KOPT-K1 (cell line): ENCODE measurements at regions not wholly inside any gene's neighbourhood (a gene's known extent, or its start where the extent isn't known, plus 50 kb on each side); places are given as distances from the start of the nearest gene placed in this dataset.
"Not testable (repeated sequence)": the region's sequence is repeated elsewhere in the genome, so short reads cannot be mapped to it uniquely, and the experiment has no call there.

ENCODE experiments used
- H3K27ac ChIP-seq: fragments of 200-600 bp; sonication (generic); 2 replicates; pipeline ENCODE4 v1.5.1; 2016; ENCODE audit warnings: antibody characterized with exemption, mild to moderate bottlenecking, low read depth, low read length; ENCODE audit not compliant: poor library complexity, severe bottlenecking
- H3K36me3 ChIP-seq: fragments of 200-600 bp; sonication (generic); 2 replicates; pipeline ENCODE4 v1.5.1; 2017; ENCODE audit warnings: antibody characterized with exemption, mild to moderate bottlenecking, low read length, moderate library complexity; ENCODE audit not compliant: insufficient read depth
- H3K9me3 ChIP-seq: fragments of 200-600 bp; sonication (generic); 2 replicates; pipeline ENCODE4 v1.5.1; 2017; ENCODE audit warnings: antibody characterized with exemption, low read length, mild to moderate bottlenecking; ENCODE audit not compliant: insufficient read depth, poor library complexity, severe bottlenecking

- H3K36me3 ChIP-seq, H3K9me3 ChIP-seq, H3K27ac ChIP-seq: not testable (repeated sequence)
Measured at GRCh38 chr1:2851918-2852317, 50.4 kb upstream of the TTC34 start.

- H3K36me3 ChIP-seq: no peaks in the 10 kb centered on the region
- H3K9me3 ChIP-seq: no peaks in the 10 kb centered on the region
- no peak overlapping the region for H3K27ac ChIP-seq
Measured at GRCh38 chr1:2853711-2854110, 52.2 kb upstream of the TTC34 start.

- Histone ChIP-seq H3K36me3 (no peaks in the 10 kb centered on the region), H3K27ac (no peak overlapping the region), H3K9me3 (no peaks in the 10 kb centered on the region)
Measured at GRCh38 chr1:2854151-2854550, 52.7 kb upstream of the TTC34 start.

GRCh38 chr1:2854611-2855010 is 53.1 kb upstream of the TTC34 start:
- no peaks in the 10 kb centered on the region for H3K9me3 ChIP-seq
- H3K27ac ChIP-seq: no peak overlapping the region
- H3K36me3 ChIP-seq: no peaks in the 10 kb centered on the region

GRCh38 chr1:2855206-2856065 is 53.9 kb upstream of the TTC34 start:
- H3K36me3 ChIP-seq: no peaks in the 10 kb centered on the region
- H3K27ac ChIP-seq: no peak overlapping the region
- no peaks in the 10 kb centered on the region for H3K9me3 ChIP-seq

GRCh38 chr1:2856066-2856390 is 54.5 kb upstream of the TTC34 start:
- H3K27ac ChIP-seq: no peak overlapping the region
- no peaks in the 10 kb centered on the region for H3K9me3 ChIP-seq
- H3K36me3 ChIP-seq: no peaks in the 10 kb centered on the region

- no peaks in the 10 kb centered on the region for H3K36me3 ChIP-seq
- no peaks in the 10 kb centered on the region for H3K9me3 ChIP-seq
- H3K27ac ChIP-seq: no peak overlapping the region
Measured at GRCh38 chr1:2856676-2857375, 55.3 kb upstream of the TTC34 start.

GRCh38 chr1:2857521-2857920 is 56.0 kb upstream of the TTC34 start:
- Histone ChIP-seq H3K9me3 (no peaks in the 10 kb centered on the region), H3K36me3 (no peaks in the 10 kb centered on the region), H3K27ac (no peak overlapping the region)

GRCh38 chr1:2858676-2859075 is 57.2 kb upstream of the TTC34 start:
- Histone ChIP-seq H3K36me3 (no peaks in the 10 kb centered on the region), H3K9me3 (no peaks in the 10 kb centered on the region), H3K27ac (no peak overlapping the region)

GRCh38 chr1:2859219-2859880 is 57.9 kb upstream of the TTC34 start:
- Histone ChIP-seq H3K27ac (no peak overlapping the region), H3K9me3 (no peaks in the 10 kb centered on the region), H3K36me3 (no peaks in the 10 kb centered on the region)

- Histone ChIP-seq H3K36me3 (no peaks in the 10 kb centered on the region), H3K27ac (no peak overlapping the region), H3K9me3 (no peaks in the 10 kb centered on the region)
Measured at GRCh38 chr1:2859881-2860430, 58.5 kb upstream of the TTC34 start.

- Histone ChIP-seq H3K36me3 (no peaks in the 10 kb centered on the region), H3K9me3 (no peaks in the 10 kb centered on the region), H3K27ac (no peak overlapping the region)
Measured at GRCh38 chr1:2860476-2861142, 59.1 kb upstream of the TTC34 start.

- Histone ChIP-seq H3K27ac (no peak overlapping the region), H3K36me3 (no peaks in the 10 kb centered on the region), H3K9me3 (no peaks in the 10 kb centered on the region)
Measured at GRCh38 chr1:2861143-2861987, 59.9 kb upstream of the TTC34 start.
